DMS53 (cell line): ENCODE measurements at regions not wholly inside any gene's neighbourhood (a gene's known extent, or its start where the extent isn't known, plus 50 kb on each side); places are given as distances from the start of the nearest gene placed in this dataset.
A peak's percentile ranks its signal among the peaks of the same experiment; 100 is the strongest.

Source experiments
- DNase-seq: peaks from one replicate; lab custom pipeline; 2025; lab: John Stamatoyannopoulos, UW

DNA sequence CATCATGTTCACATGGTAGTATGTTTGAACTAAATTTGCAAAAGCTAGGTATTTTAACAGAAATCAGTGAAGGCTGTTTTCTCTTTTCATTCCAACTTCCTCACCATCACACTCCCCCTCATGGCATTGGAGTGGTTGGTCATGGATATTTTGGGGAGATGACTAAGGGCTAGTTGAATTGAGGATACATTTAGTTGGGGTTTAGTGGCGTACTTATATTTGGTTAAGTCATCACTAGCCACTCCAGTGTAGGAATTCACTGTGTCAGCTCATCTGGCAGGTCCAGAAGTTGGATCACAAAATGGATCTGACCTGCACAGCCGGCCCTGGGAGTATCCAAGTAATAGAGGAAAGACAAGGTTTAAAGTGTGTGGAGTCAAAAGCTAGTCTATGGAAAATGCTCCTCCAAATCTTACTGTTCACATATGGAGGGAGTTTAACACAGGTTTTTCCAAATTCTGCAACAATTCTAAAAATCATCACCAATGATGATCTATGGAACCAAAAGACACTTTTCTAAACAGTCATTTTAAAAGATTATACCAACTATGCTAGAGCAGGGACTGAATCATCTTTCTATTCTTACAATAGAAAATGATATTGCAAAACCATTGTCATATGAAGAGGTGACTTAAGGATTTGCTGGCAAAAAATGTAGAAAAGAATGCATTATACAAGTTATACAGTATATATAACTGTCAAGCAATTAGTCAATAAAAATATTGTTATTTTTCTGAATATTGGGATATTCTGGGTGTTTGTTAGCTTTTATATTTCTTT lies 247.8 kb upstream of the PEX5L start:
- no peak for DNase-seq

GRCh38 chr3:180287703-180288102 lies 251.0 kb upstream of the PEX5L start:
- no peak for DNase-seq

DNA sequence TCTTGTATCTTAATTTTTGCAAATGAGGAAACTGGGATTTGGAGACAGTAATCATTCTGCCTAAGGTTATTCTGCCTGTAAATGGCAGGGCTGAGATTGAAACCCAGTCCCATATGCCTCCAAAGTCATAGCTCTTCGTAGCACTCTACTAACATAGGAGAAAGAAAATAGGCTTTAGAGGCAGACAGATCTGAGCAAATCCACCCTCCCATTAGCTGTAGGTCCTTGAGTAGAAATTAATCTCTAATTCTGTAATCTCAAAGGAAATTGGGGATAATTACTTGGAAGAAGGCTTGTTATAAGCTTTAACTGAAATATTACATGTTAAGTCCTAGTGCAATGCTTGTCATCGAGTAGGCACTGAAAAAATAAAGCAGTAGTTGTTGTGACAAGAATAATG lies 252.1 kb upstream of the PEX5L start:
- no peak for DNase-seq

DNA sequence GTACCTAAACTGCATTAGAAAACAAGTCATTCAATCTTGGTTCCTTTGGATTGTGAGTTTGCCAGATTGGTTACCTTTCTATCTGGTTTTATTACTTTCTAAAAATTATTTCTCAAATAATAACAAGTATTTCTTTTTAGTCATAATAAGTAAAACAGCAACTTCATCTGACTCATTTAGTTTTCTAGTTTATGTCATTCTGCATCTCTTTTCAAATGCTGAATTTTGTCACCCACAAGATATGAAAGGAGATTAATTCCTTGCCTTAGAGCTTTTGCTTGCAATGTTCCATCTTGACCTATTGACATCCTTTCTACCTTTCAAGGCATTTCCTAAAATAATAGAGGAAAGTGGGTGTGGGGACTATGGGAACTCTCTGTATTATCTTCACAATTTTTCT lies 253.6 kb upstream of the PEX5L start:
- no peak for DNase-seq

GRCh38 chr3:180294282-180295027 lies 257.7 kb upstream of the PEX5L start:
- DNase-seq = peak; percentile 40

- peak; percentile 85 for DNase-seq
Measured at GRCh38 chr3:180295811-180296210, 259.1 kb upstream of the PEX5L start.

DNA sequence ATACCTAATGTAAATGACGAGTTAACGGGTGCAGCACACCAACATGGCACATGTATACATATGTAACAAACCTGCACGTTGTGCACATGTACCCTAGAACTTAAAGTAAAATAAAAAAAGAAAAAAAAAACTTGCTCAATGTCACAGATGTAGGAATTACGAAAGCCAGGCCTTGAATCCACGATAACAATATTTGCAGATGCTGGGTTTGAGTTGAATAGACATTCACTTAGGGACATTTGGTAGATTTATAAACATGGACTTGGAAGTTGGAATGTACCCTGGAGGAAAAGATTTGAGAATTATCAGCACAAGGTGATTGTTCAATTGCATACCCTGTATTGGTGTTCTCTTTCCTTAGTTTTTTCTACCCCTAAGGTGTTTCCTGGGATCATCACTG lies 260.2 kb upstream of the PEX5L start:
- no peak for DNase-seq

DNA sequence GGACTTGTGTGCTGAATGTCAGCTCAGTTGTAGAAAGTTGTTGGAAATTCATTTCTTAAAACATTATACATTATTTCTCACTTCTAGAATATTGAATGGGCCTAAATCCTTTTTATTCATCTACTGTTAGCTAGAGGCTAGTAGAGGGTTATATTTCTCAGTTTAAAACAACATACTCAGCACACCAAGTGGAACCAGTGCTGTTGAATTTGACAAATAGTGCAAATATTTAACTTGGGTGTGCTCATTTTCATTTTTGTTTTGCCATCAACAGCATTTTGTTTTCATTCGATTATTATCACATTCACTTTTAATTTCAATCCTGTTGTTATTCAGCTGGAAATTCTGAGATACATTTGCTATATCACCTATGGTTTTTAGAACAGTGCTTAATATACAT lies 269.4 kb upstream of the PEX5L start:
- peak; percentile 62 for DNase-seq

DNA sequence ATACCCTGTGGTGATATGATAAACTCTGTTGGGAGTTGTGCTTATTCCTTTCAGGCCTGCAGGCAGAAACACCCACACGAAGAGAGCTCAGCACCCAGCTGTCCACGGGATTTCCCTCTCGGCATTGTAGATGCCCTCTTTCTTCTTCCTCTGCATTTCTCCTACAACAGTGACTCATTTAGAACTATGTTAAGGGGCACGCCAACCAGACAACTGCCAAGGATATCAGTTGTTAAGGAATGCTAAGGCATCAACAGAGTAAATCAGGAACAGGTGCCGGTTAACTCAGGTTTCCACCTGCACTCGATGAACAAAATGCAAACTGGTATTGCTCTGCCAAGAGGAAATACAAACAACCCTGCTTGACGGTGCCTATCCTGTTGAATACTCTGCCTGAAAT lies 270.0 kb upstream of the PEX5L start:
- DNase-seq = peak; percentile 83

- DNase-seq = peak; percentile 9
Measured at GRCh38 chr3:180311242-180311641, 274.5 kb upstream of the PEX5L start.

DNA sequence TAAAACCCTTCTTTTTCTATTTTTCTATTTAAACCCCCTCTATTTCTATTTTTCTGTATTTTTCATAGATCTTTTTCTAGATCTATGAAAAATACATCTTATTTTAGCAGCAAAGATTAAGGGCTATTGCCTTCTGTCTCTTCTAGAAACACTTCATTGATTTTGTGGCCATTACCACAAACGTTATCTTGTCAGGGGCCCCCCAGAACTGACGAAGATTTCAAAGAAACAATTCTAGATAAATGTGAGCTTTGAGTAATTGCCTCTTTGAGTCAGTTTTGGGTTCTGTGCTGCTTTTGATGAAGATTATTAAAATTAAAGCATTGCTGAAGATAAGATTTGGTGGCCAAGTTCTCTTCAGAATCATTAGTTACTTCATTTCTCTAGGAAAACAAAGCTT lies 279.6 kb upstream of the PEX5L start:
- DNase-seq = no peak

DNA sequence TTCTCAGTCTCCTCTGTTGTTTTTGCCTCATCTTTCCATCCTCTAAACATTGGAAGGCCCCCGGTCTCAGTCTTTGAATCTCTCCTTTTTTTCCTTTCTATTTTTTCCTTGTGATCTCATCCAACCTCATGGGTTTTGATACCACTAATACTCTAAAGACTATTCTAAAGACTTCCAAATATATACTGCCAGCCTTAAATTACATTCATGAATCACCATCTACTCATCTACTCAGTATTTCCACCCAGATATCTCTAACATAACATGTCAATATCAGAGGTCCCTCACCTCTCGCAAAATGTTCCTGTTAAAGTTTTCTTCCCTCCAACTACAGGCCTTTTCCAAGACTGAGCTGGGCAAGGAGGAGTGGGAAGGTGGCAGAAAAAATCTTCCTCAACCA lies 282.5 kb upstream of the TTC14 start:
- no peak for DNase-seq

DNA sequence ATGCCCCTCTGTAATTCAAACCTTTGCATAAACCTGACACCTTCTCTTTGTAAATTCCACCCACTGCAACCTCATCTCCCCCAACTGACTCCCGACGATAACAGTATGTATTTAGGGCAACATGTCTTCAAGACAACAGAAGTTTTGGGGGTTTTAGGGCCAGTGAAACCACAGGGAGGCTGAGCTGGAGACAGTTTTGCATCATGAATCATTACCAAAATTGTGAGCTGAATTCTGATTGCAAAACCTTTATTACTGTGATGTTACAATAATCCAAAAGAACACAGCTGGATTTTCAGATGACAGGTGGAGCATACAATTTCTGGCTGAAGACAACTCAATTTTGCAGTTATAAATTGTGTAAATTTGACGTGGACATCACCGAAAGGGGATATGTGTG lies 281.3 kb upstream of the TTC14 start:
- DNase-seq = no peak

- DNase-seq = no peak
Measured at GRCh38 chr3:180321534-180321933, 280.4 kb upstream of the TTC14 start.

- no peak for DNase-seq
Measured at GRCh38 chr3:180322829-180323228, 279.1 kb upstream of the TTC14 start.

DNA sequence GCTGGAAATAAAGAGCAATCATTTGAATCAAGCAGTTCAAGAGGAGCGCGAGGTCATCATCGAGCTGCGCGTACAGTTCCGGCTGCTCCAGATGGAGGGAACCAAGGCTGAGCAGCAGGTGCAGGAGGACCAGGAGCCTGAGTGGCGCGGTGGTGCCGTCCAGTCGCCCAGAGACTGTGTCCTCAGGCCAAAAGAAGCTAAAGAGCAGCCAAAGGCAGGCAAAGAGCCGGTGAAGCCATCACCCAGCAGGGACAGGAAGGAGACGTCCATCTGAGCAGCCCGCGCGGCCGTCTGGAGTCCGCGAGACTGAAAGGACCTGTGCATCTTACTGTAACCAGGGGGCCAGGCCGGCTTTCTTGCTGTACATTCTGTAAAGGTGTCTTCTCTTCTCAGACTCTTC lies 277.2 kb upstream of the TTC14 start:
- DNase-seq = peak; percentile 45

DNA sequence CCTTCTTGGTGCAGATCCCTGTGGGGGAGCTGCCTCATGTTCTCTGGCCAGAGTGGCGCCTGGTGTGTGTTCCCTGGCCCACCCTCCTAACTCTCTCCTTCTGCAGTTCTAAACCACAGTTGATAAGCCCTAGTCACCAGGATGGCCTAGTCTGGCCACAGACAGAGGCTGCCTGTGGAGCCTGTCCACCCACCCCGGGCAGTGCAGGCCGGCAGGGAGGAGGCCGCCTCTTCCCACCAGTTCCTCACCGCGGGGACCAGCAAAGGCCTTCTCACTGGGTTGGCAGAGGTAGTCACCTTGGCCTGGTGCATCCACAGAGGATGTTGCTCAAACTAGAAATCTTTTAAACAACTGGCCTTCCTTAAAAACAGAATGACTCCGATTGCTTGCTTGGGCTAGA lies 276.4 kb upstream of the TTC14 start:
- no peak for DNase-seq

DNA sequence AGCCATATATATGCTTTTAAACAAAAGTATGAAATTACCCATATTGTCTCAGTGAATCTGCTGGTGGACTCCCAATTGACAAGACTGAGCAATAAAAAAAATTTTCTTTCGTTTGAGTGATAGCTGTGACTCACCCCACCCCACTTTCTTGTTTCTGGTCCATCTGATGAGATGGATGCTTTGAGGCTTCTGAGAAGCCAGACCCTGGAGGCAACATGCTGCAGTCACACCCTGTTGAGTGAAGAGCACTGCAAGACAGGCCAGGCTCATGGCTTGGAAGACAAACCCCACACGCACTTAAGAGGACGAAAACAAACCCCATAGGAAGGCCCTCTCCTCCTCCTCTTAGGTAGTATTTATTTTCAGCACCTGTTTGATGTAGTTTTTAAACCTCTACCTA lies 276.0 kb upstream of the TTC14 start:
- DNase-seq = peak; percentile 56

GRCh38 chr3:180329187-180329586 lies 272.8 kb upstream of the TTC14 start:
- no peak for DNase-seq

DNA sequence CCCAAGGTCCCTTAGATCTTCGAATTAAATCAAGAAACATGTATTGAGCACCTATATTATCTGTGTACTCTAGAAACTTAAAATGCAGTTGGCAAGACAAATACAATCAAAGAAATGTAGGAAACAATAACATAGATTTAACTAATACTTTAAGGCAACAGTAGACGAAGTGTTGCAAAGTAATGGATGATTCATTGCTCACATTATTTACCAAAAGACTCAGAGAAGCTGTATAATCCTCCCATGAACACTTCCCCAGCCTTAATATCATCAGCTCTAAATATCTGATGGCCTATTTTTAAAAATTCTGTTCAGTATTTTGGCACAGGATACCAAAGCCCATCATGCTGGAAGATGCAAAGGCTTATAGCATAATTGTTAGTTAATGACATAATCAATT lies 272.1 kb upstream of the TTC14 start:
- DNase-seq = no peak

DNA sequence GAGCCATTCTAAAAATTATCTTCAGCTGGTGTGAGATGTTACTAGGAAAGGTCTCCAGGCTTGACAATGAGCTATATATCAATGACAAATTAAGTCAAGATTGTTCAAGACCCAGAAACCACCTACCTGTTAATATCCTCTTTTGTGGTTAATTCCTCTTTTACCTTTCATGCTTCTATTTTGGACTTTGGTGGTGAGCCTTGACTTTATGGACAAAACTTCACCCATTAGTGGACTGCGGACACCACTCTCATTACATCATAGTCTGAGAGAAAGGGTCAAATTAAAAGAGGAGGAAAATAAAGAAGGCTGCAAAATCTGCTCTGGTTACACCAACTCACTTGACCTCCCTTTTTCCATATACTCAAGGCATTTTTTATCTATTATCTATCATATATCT lies 271.5 kb upstream of the TTC14 start:
- no peak for DNase-seq

DNA sequence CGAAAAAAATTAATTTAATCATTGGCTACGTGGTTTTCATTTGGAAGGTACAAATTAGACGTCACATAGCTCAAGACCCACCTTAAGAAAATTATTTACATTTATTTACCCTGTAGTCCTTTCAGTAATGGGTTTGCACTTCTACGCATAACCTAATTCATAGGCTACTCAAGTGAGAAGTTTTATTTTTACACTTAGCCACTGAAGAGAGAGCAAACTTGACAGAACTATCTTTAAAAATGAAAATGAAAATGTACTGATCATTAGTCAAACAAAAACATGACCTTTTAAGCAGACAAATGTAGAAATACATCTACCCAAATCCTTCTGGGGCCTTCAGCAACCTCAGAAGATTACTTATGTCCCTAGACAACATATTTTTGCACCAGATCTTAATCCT lies 269.4 kb upstream of the TTC14 start:
- DNase-seq = no peak

GRCh38 chr3:180335050-180335449 lies 266.9 kb upstream of the TTC14 start:
- DNase-seq = no peak

DNA sequence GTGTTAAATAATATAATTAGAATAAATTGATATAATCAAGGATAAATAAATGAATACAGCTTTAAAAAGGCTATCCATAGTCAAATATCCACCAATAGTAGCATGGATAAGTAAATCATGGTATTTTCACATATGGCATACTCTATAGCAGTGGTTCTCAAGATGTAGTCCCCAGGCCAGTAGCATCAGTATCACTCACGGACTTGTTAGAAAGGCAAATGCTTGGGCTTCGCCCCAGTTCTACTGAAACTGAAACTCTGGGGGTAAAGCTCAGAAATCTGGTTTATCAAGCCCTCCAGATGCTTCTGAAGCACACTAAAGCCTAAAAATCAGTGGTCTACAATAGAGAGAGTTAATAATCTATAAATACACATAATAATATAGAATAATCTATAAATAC lies 261.6 kb upstream of the TTC14 start:
- DNase-seq = no peak
